GM23338 (cell line): ENCODE measurements at regions not wholly inside any gene's neighbourhood (a gene's known extent, or its start where the extent isn't known, plus 50 kb on each side); places are given as distances from the start of the nearest gene placed in this dataset.

Experiments
- ATAC-seq: fragments of 200-7000 bp; cut with Tn5 transposase; 3 replicates; pipeline ENCODE4 v1.9.1; 2020
- DNase-seq: peaks from one replicate; pipeline ENCODE4 v3.0.0-alpha.2; 2015; ENCODE audit warnings: low spot score
- H2AFZ ChIP-seq: fragments of 200-600 bp; sonication (generic); 2 replicates; pipeline ENCODE4 v1.8.0; 2016; ENCODE audit warnings: antibody characterized with exemption, mild to moderate bottlenecking, moderate library complexity
- H3F3A ChIP-seq: fragments of 200-600 bp; sonication (generic); replicated peaks from 2 replicates; pipeline ENCODE4 v1.8.0; 2017; ENCODE audit warnings: antibody characterized with exemption, mixed run types, low read depth
- H3K27ac ChIP-seq: fragments of 200-600 bp; sonication (generic); 2 replicates; pipeline ENCODE4 v1.6.1; 2016; ENCODE audit warnings: low read depth
- H3K27me3 ChIP-seq: fragments of 200-600 bp; sonication (generic); 2 replicates; pipeline ENCODE4 v1.8.0; 2016; ENCODE audit warnings: mild to moderate bottlenecking, mixed run types, moderate library complexity; ENCODE audit not compliant: insufficient read depth
- H3K36me3 ChIP-seq: fragments of 200-600 bp; sonication (generic); 2 replicates; pipeline ENCODE4 v1.8.0; 2016; ENCODE audit warnings: mild to moderate bottlenecking; ENCODE audit not compliant: insufficient read depth
- H3K4me1 ChIP-seq: fragments of 200-600 bp; sonication (generic); 2 replicates; pipeline ENCODE4 v1.8.0; 2016; ENCODE audit warnings: mild to moderate bottlenecking, moderate library complexity; ENCODE audit not compliant: insufficient read depth
- H3K4me2 ChIP-seq: fragments of 200-600 bp; sonication (generic); 2 replicates; pipeline ENCODE4 v1.7.1; 2017; ENCODE audit warnings: mixed run types
- H3K4me3 ChIP-seq: fragments of 200-600 bp; sonication (generic); 2 replicates; pipeline ENCODE4 v1.6.1; 2016; ENCODE audit warnings: mixed run types
- H3K79me2 ChIP-seq: fragments of 200-600 bp; sonication (generic); replicated peaks from 2 replicates; pipeline ENCODE4 v1.8.0; 2017; ENCODE audit warnings: mild to moderate bottlenecking; ENCODE audit not compliant: insufficient read depth
- H3K9me2 ChIP-seq: fragments of 200-600 bp; sonication (generic); 2 replicates; pipeline ENCODE4 v1.8.0; 2017; ENCODE audit not compliant: insufficient read depth
- H4K20me1 ChIP-seq: fragments of 200-600 bp; sonication (generic); replicated peaks from 2 replicates; pipeline ENCODE4 v1.8.0; 2017; ENCODE audit warnings: mild to moderate bottlenecking; ENCODE audit not compliant: insufficient read depth
- H3K27ac Mint-ChIP-seq: 2 replicates; pipeline ENCODE4 v1.8.0; 2020; ENCODE audit warnings: inconsistent platforms, mild to moderate bottlenecking, moderate library complexity, mixed read lengths
- H3K27me3 Mint-ChIP-seq: 3 replicates; pipeline ENCODE4 v1.8.0; 2022; ENCODE audit warnings: low read depth, mild to moderate bottlenecking, moderate library complexity, mixed read lengths, inconsistent platforms; ENCODE audit not compliant: insufficient read depth, poor library complexity
- H3K36me3 Mint-ChIP-seq: 3 replicates; pipeline ENCODE4 v1.8.0; 2021; ENCODE audit warnings: low read depth, mild to moderate bottlenecking, inconsistent platforms, moderate library complexity, mixed read lengths
- H3K4me1 Mint-ChIP-seq: 3 replicates; pipeline ENCODE4 v1.8.0; 2020; ENCODE audit warnings: mild to moderate bottlenecking, inconsistent platforms, mixed read lengths
- H3K4me3 Mint-ChIP-seq: 3 replicates; pipeline ENCODE4 v1.8.0; 2021; ENCODE audit warnings: moderate library complexity, mild to moderate bottlenecking, inconsistent platforms, mixed read lengths
- H3K9me3 Mint-ChIP-seq: 3 replicates; pipeline ENCODE4 v1.8.0; 2020; ENCODE audit warnings: moderate library complexity, mild to moderate bottlenecking, inconsistent platforms, mixed read lengths
- CREB1 ChIP-seq: fragments of 250-450 bp; sonication (Bioruptor Pico); IDR thresholded peaks from 2 replicates; pipeline ENCODE4 v1.5.0; 2020; ENCODE audit warnings: low read depth, mild to moderate bottlenecking, moderate library complexity
- CTCF ChIP-seq, 2 experiments: fragments of 200-600 bp in 1 of 2; sonication (generic) in 1 of 2; conservative IDR thresholded peaks; 2 replicates each; pipeline versions ENCODE4 v1.5.1 to v1.6.1; 2016 to 2017; ENCODE audit warnings: antibody characterized with exemption in 2 of 2, low read depth in 2 of 2, mild to moderate bottlenecking in 2 of 2, moderate library complexity in 1 of 2
- ETS1 ChIP-seq: IDR thresholded peaks from 2 replicates; pipeline ENCODE4 v1.6.1; 2016; ENCODE audit warnings: antibody characterized with exemption
- EZH2 ChIP-seq: fragments of 200-600 bp; sonication (generic); IDR thresholded peaks from one replicate; pipeline ENCODE4 v1.8.0; 2017; ENCODE audit warnings: antibody characterized with exemption, mild to moderate bottlenecking, low read depth; ENCODE audit not compliant: unreplicated experiment
- EZH2phosphoT487 ChIP-seq: fragments of 200-600 bp; sonication (generic); IDR thresholded peaks from one replicate; pipeline ENCODE4 v1.8.1; 2018; ENCODE audit warnings: antibody characterized with exemption; ENCODE audit not compliant: unreplicated experiment
- JUNB ChIP-seq: IDR thresholded peaks from one replicate; pipeline ENCODE4 v1.6.1; 2016; ENCODE audit warnings: antibody characterized with exemption; ENCODE audit not compliant: unreplicated experiment
- NANOG ChIP-seq: IDR thresholded peaks from 2 replicates; pipeline ENCODE4 v1.6.1; 2016; ENCODE audit warnings: antibody characterized with exemption, borderline replicate concordance
- POLR2AphosphoS5 ChIP-seq: IDR thresholded peaks from 2 replicates; pipeline ENCODE4 v1.6.1; 2016; ENCODE audit warnings: antibody characterized with exemption, low read depth
- REST ChIP-seq: IDR thresholded peaks from one replicate; pipeline ENCODE4 v1.6.1; 2018; ENCODE audit warnings: antibody characterized with exemption; ENCODE audit not compliant: unreplicated experiment
- STAT1 ChIP-seq: IDR thresholded peaks from one replicate; pipeline ENCODE4 v1.6.1; 2016; ENCODE audit warnings: antibody characterized with exemption; ENCODE audit not compliant: unreplicated experiment
- ZNF114 ChIP-seq: fragments of 250-450 bp; sonication (Bioruptor Pico); IDR thresholded peaks from 2 replicates; pipeline ENCODE4 v1.5.0; 2020; ENCODE audit warnings: mild to moderate bottlenecking, moderate library complexity
- ZNF331 ChIP-seq: fragments of 250-450 bp; sonication (Bioruptor Pico); IDR thresholded peaks from 2 replicates; pipeline ENCODE4 v1.5.0; 2020; ENCODE audit warnings: low read depth, mild to moderate bottlenecking, moderate library complexity
- ZNF462 ChIP-seq: fragments of 250-450 bp; sonication (Bioruptor Pico); IDR thresholded peaks from 2 replicates; pipeline ENCODE4 v1.5.0; 2020; ENCODE audit warnings: mild to moderate bottlenecking, moderate library complexity

- no peaks in the 10 kb centered on the region for H3K4me1 Mint-ChIP-seq
- no peaks in the 10 kb centered on the region for H3K27me3 Mint-ChIP-seq
- Histone ChIP-seq H3F3A (no peaks in the 10 kb centered on the region), H3K4me3 (no peak overlapping the region), H4K20me1 (no peaks in the 10 kb centered on the region), H3K36me3 (no peaks in the 10 kb centered on the region), H3K27me3 (no peaks in the 10 kb centered on the region), H3K9me2 (no peaks in the 10 kb centered on the region), H3K4me2 (no peak overlapping the region), H2AFZ (no peak overlapping the region), H3K27ac (no peak overlapping the region), H3K79me2 (no peaks in the 10 kb centered on the region), H3K4me1 (no peaks in the 10 kb centered on the region)
- DNase-seq (no peak), ATAC-seq (no peak)
- TF ChIP-seq EZH2: no peak
- no peak for TF ChIP-seq STAT1
- TF ChIP-seq CREB1: no peak
- TF ChIP-seq EZH2phosphoT487: no peak
- TF ChIP-seq ZNF331 (CRISPR knock-in tag): no peak
- no peak for TF ChIP-seq CTCF (conservative IDR thresholded peaks at IDR 0.05; ENCODE audit: low read depth in 2 of 2)
- TF ChIP-seq POLR2AphosphoS5: no peak
- TF ChIP-seq REST: no peak
- TF ChIP-seq NANOG: no peak
- no peak for TF ChIP-seq ZNF114
- TF ChIP-seq JUNB: no peak
- no peak for TF ChIP-seq ZNF462
- TF ChIP-seq ETS1: no peak
- no peaks in the 10 kb centered on the region for H3K36me3 Mint-ChIP-seq
- no peak overlapping the region for H3K27ac Mint-ChIP-seq
- no peaks in the 10 kb centered on the region for H3K9me3 Mint-ChIP-seq
- no peak overlapping the region for H3K4me3 Mint-ChIP-seq
These were observed 447.9 kb upstream of the FAM241A start for GRCh38 chr4:111697176-111697942.
